ENCODE measurements at regions not wholly inside any gene's neighbourhood (a gene's known extent, or its start where the extent isn't known, plus 50 kb on each side); places are given as distances from the start of the nearest gene placed in this dataset.

- no peak for DNase-seq
Observed at GRCh38 chr13:50071379-50071778, 56.1 kb downstream of the KCNRG start.

GRCh38 chr13:50072676-50073075 lies 57.4 kb downstream of the KCNRG start:
- DNase-seq: no peak

- no peak for DNase-seq
Observed at GRCh38 chr13:50073340-50073739, 58.1 kb downstream of the KCNRG start.

GRCh38 chr13:50074843-50075242 lies 59.6 kb downstream of the KCNRG start:
- no peak for DNase-seq

GRCh38 chr13:50075619-50076097 lies 60.4 kb downstream of the KCNRG start:
- DNase-seq: no peak

- no peak for DNase-seq
Observed at GRCh38 chr13:50077431-50077830, 62.2 kb downstream of the KCNRG start.

- DNase-seq: no peak
Observed at GRCh38 chr13:50078231-50078894, 63.1 kb downstream of the KCNRG start.

GRCh38 chr13:50078895-50079654 lies 63.8 kb downstream of the KCNRG start:
- no peak for DNase-seq

- DNase-seq: no peak
Observed at GRCh38 chr13:50079655-50080202, 64.5 kb downstream of the KCNRG start.

GRCh38 chr13:50080203-50080910 lies 65.1 kb downstream of the KCNRG start:
- peak; percentile 70 for DNase-seq

GRCh38 chr13:50080911-50081678 lies 65.9 kb downstream of the KCNRG start:
- peak; percentile 79 for DNase-seq

GRCh38 chr13:50081679-50082425 lies 66.6 kb downstream of the KCNRG start:
- peak; percentile 99 for DNase-seq

GRCh38 chr13:50082426-50083281 lies 67.4 kb downstream of the KCNRG start:
- DNase-seq: peak; percentile 94

GRCh38 chr13:50085063-50085462 lies 69.8 kb downstream of the KCNRG start:
- DNase-seq: peak; percentile 70

- no peak for DNase-seq
Observed at GRCh38 chr13:50089633-50090032, 74.4 kb downstream of the KCNRG start.

- no peak for DNase-seq
Observed at GRCh38 chr13:50090211-50090610, 75.0 kb downstream of the KCNRG start.

- no peak for DNase-seq
Observed at GRCh38 chr13:50094615-50095293, 79.5 kb downstream of the KCNRG start.

GRCh38 chr13:50098693-50099092 lies 83.4 kb downstream of the KCNRG start:
- DNase-seq: peak; percentile 54

- no peak for DNase-seq
Observed at GRCh38 chr13:50099473-50099872, 84.2 kb downstream of the KCNRG start.

- DNase-seq: no peak
Observed at GRCh38 chr13:50101590-50101989, 86.3 kb downstream of the KCNRG start.
